PC-9 (cell line): ENCODE measurements at regions not wholly inside any gene's neighbourhood (a gene's known extent, or its start where the extent isn't known, plus 50 kb on each side); places are given as distances from the start of the nearest gene placed in this dataset.

Experiments used
- BruUV-seq: library from RNA; stranded (reverse); fragments of 400-500 nt; replicated peaks from 2 replicates; lab custom pipeline; 2021; lab: Mats Ljungman, UMichigan
- CTCF ChIA-PET: fragments of 300-600 bp; sonication (Branson Sonifier 250); formaldehyde crosslinking; loops from one replicate; lab custom pipeline; 2022; ENCODE audit warnings: antibody characterized with exemption; lab: Charles Lee
- POLR2A ChIA-PET: fragments of 300-600 bp; sonication (Branson Sonifier 250); formaldehyde crosslinking; loops from one replicate; lab custom pipeline; 2022; ENCODE audit warnings: antibody characterized with exemption; ENCODE audit not compliant: unreplicated experiment; lab: Charles Lee
- DNase-seq, 2 experiments: peaks; one replicate each; pipeline versions ENCODE4 v3.0.0 to v3.0.0-alpha.2; 2015 to 2022; ENCODE audit warnings: mixed read lengths in 1 of 2
- H2AFZ ChIP-seq: fragments of 200-600 bp; sonication (generic); 2 replicates; pipeline ENCODE4 v1.8.1; 2017; ENCODE audit warnings: antibody characterized with exemption
- H3F3A ChIP-seq: fragments of 200-600 bp; sonication (generic); 2 replicates; pipeline ENCODE4 v1.8.1; 2017; ENCODE audit warnings: antibody characterized with exemption, mild to moderate bottlenecking, low read depth; ENCODE audit not compliant: insufficient read depth
- H3K27ac ChIP-seq: fragments of 200-600 bp; sonication (generic); 2 replicates; pipeline ENCODE4 v1.6.1; 2016; ENCODE audit warnings: mixed run types
- H3K27me3 ChIP-seq: fragments of 200-600 bp; sonication (generic); 2 replicates; pipeline ENCODE4 v1.6.1; 2016; ENCODE audit warnings: low read depth, mixed run types; ENCODE audit not compliant: insufficient read depth
- H3K36me3 ChIP-seq: fragments of 200-600 bp; sonication (generic); 2 replicates; pipeline ENCODE4 v1.6.1; 2016; ENCODE audit warnings: low read depth, mixed run types
- H3K4me1 ChIP-seq: fragments of 200-600 bp; sonication (generic); replicated peaks from 2 replicates; pipeline ENCODE4 v1.6.1; 2016; ENCODE audit warnings: mixed run types; ENCODE audit not compliant: insufficient read depth
- H3K4me2 ChIP-seq: fragments of 200-600 bp; sonication (generic); 2 replicates; pipeline ENCODE4 v1.6.1; 2017; ENCODE audit warnings: mixed run types
- H3K4me3 ChIP-seq: fragments of 200-600 bp; sonication (generic); 2 replicates; pipeline ENCODE4 v1.6.1; 2016; ENCODE audit warnings: mixed run types
- H3K79me2 ChIP-seq: fragments of 200-600 bp; sonication (generic); 2 replicates; pipeline ENCODE4 v1.6.1; 2017; ENCODE audit warnings: low read depth, mixed run types
- H3K9me2 ChIP-seq: fragments of 200-600 bp; sonication (generic); 2 replicates; pipeline ENCODE4 v1.8.1; 2017; ENCODE audit warnings: mild to moderate bottlenecking; ENCODE audit not compliant: insufficient read depth
- H3K9me3 ChIP-seq: fragments of 200-600 bp; sonication (generic); 2 replicates; pipeline ENCODE4 v1.8.1; 2016; ENCODE audit warnings: low read depth; ENCODE audit not compliant: insufficient read depth
- H4K20me1 ChIP-seq: fragments of 200-600 bp; sonication (generic); 2 replicates; pipeline ENCODE4 v1.8.1; 2017; ENCODE audit not compliant: insufficient read depth
- EZH2 ChIP-seq: fragments of 200-600 bp; sonication (generic); IDR thresholded peaks from 2 replicates; pipeline ENCODE4 v1.8.0; 2017; ENCODE audit warnings: antibody characterized with exemption, low read depth
- intact Hi-C: fragments of 100-400 bp; cut with micrococcal nuclease; formaldehyde crosslinking; loops from one replicate; pipeline ENCODE4 v1.10.0; 2022; ENCODE audit not compliant: unreplicated experiment
- TF ChIP-seq, protein P1 (sequence below): fragments of 200-600 bp; sonication (generic); conservative IDR thresholded peaks from 2 replicates; pipeline ENCODE4 v1.6.1; 2017; ENCODE audit warnings: mixed run types, antibody characterized with exemption, mild to moderate bottlenecking, moderate library complexity

DNA sequence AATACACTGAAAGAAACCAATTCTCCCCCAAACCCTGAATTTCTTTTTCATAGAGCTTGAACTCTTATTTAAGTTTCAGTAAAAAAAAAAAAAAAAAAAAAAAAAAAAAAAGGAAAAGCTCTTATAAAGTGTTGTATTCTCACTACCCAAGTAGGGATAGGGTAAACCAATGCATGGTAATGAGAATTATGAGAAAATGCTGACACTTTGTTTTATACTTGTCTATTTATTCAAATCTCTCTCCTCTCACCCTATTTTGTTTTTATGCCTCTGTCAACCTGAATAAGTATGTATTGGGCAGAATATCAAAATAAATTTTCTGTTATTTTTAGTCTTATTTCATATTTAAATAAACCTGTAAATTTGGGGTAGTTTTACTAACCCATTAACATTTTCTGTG, 181.9 kb downstream of the GJA1 start:
- TF ChIP-seq, protein P1, sequence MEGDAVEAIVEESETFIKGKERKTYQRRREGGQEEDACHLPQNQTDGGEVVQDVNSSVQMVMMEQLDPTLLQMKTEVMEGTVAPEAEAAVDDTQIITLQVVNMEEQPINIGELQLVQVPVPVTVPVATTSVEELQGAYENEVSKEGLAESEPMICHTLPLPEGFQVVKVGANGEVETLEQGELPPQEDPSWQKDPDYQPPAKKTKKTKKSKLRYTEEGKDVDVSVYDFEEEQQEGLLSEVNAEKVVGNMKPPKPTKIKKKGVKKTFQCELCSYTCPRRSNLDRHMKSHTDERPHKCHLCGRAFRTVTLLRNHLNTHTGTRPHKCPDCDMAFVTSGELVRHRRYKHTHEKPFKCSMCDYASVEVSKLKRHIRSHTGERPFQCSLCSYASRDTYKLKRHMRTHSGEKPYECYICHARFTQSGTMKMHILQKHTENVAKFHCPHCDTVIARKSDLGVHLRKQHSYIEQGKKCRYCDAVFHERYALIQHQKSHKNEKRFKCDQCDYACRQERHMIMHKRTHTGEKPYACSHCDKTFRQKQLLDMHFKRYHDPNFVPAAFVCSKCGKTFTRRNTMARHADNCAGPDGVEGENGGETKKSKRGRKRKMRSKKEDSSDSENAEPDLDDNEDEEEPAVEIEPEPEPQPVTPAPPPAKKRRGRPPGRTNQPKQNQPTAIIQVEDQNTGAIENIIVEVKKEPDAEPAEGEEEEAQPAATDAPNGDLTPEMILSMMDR, result no peak
- TF ChIP-seq EZH2, result no peak
- no peaks in the 10 kb centered on the region for H3K9me3 ChIP-seq
- H4K20me1 ChIP-seq, result no peaks in the 10 kb centered on the region
- H3K9me2 ChIP-seq, result no peaks in the 10 kb centered on the region
- H3F3A ChIP-seq, result no peaks in the 10 kb centered on the region
- H3K4me2 ChIP-seq, result no peak overlapping the region
- CTCF ChIA-PET, result no interaction called here
- DNase-seq, result no peak
- no peaks in the 10 kb centered on the region for H3K79me2 ChIP-seq
- no TSS peak for BruUV-seq
- no peak overlapping the region for H3K4me3 ChIP-seq
- intact Hi-C loops, result no loop called here
- POLR2A ChIA-PET, result interaction anchor here (0.6 kb wide), 1 partner anchor 895 kb away, joined by 6 read pairs; no protein-coding TSS in a partner anchor
- H3K4me1 ChIP-seq, result no peaks in the 10 kb centered on the region
- H2AFZ ChIP-seq, result no peak overlapping the region
- no peaks in the 10 kb centered on the region for H3K27me3 ChIP-seq
- H3K36me3 ChIP-seq, result no peaks in the 10 kb centered on the region
- H3K27ac ChIP-seq, result no peak overlapping the region

DNA sequence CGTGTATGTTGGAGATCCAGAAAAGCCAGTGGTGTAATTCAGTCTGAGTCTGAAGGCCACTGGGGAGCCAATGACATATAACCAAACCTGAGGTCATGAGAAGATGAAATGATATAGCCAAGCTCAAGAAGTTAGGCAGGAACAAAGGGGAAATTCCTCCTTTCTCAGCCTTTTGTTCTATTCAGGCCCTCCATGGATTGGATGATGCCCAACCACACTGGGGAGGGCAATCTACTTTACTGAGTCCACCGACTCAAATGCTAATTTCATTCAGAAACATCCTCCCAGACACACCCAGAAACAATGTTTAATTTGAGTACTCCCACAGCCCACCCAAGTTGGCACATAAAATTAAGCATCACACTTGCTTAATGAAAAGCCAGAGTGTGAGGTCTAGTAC, 183.6 kb downstream of the GJA1 start:
- TF ChIP-seq EZH2, result no peak
- TF ChIP-seq, protein P1, result no peak
- H3K4me2 ChIP-seq, result no peak overlapping the region
- BruUV-seq, result no TSS peak
- ChIA-PET CTCF (no interaction called here), POLR2A (no interaction called here)
- no peaks in the 10 kb centered on the region for H3K36me3 ChIP-seq
- intact Hi-C loops, result no loop called here
- H3K9me3 ChIP-seq, result no peaks in the 10 kb centered on the region
- H3F3A ChIP-seq, result no peaks in the 10 kb centered on the region
- H3K4me3 ChIP-seq, result no peak overlapping the region
- H2AFZ ChIP-seq, result no peak overlapping the region; the same call in 1 of the 2 replicates
- no peaks in the 10 kb centered on the region for H3K27me3 ChIP-seq
- no peaks in the 10 kb centered on the region for H4K20me1 ChIP-seq
- no peak for DNase-seq
- H3K9me2 ChIP-seq, result no peaks in the 10 kb centered on the region
- no peak overlapping the region for H3K27ac ChIP-seq
- no peaks in the 10 kb centered on the region for H3K79me2 ChIP-seq
- no peaks in the 10 kb centered on the region for H3K4me1 ChIP-seq

DNA sequence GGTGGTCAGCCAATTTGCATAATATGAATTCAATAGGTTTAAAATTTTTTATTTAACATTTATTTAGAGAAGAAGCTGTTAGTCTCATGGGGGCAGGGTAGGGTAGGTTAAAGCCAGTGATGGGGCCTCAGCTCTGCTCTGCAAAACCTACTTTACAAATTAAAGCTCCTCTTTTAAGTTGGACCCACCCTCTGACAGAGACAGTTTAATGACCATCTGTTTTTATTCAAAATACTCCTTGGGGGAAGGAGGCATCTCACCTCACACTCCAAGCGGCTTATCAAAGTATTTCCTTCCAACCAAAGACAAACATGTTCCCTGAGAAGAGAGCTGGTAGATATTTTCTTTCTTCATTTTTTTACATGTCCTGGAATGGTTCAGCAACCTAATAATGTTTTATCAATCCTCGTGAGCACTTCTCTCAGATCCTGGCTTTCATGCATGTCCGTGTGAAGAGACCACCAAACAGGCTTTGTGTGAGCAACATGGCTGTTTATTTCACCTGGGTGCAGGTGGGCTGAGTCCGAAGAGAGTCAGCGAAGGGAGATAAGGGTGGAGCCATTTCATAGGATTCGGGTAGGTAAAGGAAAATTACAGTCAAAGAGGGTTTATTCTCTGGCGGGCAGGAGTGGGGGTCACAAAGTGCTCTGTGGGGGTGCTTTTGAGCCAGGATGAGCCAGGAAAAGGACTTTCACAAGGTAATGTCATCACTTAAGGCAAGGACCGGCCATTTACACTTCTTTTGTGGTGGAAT, 184.7 kb downstream of the GJA1 start:
- no peak overlapping the region for H3K27ac ChIP-seq
- H3K9me2 ChIP-seq, result no peaks in the 10 kb centered on the region
- CTCF ChIA-PET, result no interaction called here
- no peaks in the 10 kb centered on the region for H3F3A ChIP-seq
- TF ChIP-seq EZH2, result no peak
- TF ChIP-seq, protein P1, result no peak
- H3K79me2 ChIP-seq, result no peaks in the 10 kb centered on the region
- no peaks in the 10 kb centered on the region for H3K27me3 ChIP-seq
- no peaks in the 10 kb centered on the region for H3K36me3 ChIP-seq
- DNase-seq, result no peak
- no peak overlapping the region for H2AFZ ChIP-seq
- H4K20me1 ChIP-seq, result no peaks in the 10 kb centered on the region
- no peak overlapping the region for H3K4me3 ChIP-seq
- POLR2A ChIA-PET, result no interaction called here
- H3K9me3 ChIP-seq, result no peaks in the 10 kb centered on the region
- H3K4me2 ChIP-seq, result no peak overlapping the region
- no peaks in the 10 kb centered on the region for H3K4me1 ChIP-seq
- intact Hi-C loops, result no loop called here
- no TSS peak for BruUV-seq
